Tibial artery (tissue), 4 donors: ENCODE measurements at regions not wholly inside any gene's neighbourhood (a gene's known extent, or its start where the extent isn't known, plus 50 kb on each side); places are given as distances from the start of the nearest gene placed in this dataset.
A peak's percentile ranks its signal among the peaks of the same experiment; 100 is the strongest.

ENCODE experiments used
- DNase-seq, 2 donors: peaks; one replicate each; pipeline ENCODE4 v3.0.0-alpha.2; 2019
- H3K27ac ChIP-seq, 2 donors: fragments of 200-600 bp; sonication (generic) in 1 of 2; 1 replicate in 1 of 2; 2 replicates in 1 of 2; pipeline ENCODE4 v1.5.1; 2018 to 2019; ENCODE audit warnings: mild to moderate bottlenecking in 1 of 2
- H3K27me3 ChIP-seq, 2 donors: fragments of 200-600 bp; sonication (generic) in 1 of 2; one replicate each; pipeline versions ENCODE4 v1.5.1 to v1.6.0; 2016 to 2019
- H3K36me3 ChIP-seq, 3 donors: fragments of 200-600 bp; sonication (generic) in 2 of 3; one replicate each; pipeline ENCODE4 v1.5.1; 2016 to 2019; ENCODE audit warnings: mild to moderate bottlenecking in 2 of 3
- H3K4me1 ChIP-seq, 4 donors: fragments of 200-600 bp; sonication (generic) in 2 of 4; 1 replicate in 3 of 4; 2 replicates in 1 of 4; pipeline ENCODE4 v1.5.1; 2016 to 2019
- H3K4me3 ChIP-seq, 2 donors: fragments of 200-600 bp; sonication (generic) in 1 of 2; 1 replicate in 1 of 2; 2 replicates in 1 of 2; pipeline ENCODE4 v1.5.1; 2018 to 2019; ENCODE audit warnings: mild to moderate bottlenecking in 2 of 2
- H3K9me3 ChIP-seq, 3 donors: fragments of 200-600 bp; sonication (generic) in 1 of 3; one replicate each; pipeline ENCODE4 v1.5.1; 2016 to 2019
- intact Hi-C: fragments of 100-400 bp; cut with DNase I; formaldehyde crosslinking; loops from one replicate; pipeline ENCODE4 v1.15.0; 2023; ENCODE audit warnings: low total_unique reads
- TF ChIP-seq, protein P1 (sequence below), 2 experiments: fragments of 200-600 bp in 1 of 2; fragments of 450-650 bp in 1 of 2; IDR thresholded peaks; one replicate each; pipeline ENCODE4 v1.5.1; 2017 to 2019; ENCODE audit warnings: antibody characterized with exemption in 2 of 2, mild to moderate bottlenecking in 1 of 2, moderate library complexity in 1 of 2

DNA sequence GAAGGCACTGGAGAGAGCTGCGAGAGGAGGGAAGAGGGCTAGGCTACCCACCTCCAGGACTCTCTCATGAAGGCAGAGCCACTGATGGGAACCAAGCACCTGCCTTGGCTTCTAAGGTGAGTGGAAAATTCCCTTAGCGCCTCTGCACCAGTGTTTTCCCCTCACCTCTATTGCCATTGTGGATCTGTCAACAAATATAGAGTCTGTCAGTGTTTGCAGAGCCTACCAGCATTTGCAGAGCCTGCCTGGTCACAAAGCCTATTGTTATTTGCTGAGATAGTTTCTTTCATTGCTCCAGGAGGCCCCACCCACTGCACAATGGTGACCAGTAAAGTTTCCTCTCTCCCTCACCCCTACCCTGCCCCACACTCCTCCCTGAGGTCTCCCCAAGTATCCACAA lies 141.9 kb downstream of the MRPL14 start:
- no peaks in the 10 kb centered on the region for H3K36me3 ChIP-seq
- intact Hi-C loops: no loop called here
- H3K4me1 ChIP-seq: peaks cover 0 to 9% (median 8%) of the 10 kb centered on the region in 4 donors
- no peak overlapping the region for H3K27ac ChIP-seq
- DNase-seq: peak in 1 of 2 donors; percentile 4
- H3K4me3 ChIP-seq: no peak overlapping the region
- peaks cover 0 to 14% of the 10 kb centered on the region in 2 donors for H3K27me3 ChIP-seq
- H3K9me3 ChIP-seq: no peaks in the 10 kb centered on the region
- TF ChIP-seq, protein P1, sequence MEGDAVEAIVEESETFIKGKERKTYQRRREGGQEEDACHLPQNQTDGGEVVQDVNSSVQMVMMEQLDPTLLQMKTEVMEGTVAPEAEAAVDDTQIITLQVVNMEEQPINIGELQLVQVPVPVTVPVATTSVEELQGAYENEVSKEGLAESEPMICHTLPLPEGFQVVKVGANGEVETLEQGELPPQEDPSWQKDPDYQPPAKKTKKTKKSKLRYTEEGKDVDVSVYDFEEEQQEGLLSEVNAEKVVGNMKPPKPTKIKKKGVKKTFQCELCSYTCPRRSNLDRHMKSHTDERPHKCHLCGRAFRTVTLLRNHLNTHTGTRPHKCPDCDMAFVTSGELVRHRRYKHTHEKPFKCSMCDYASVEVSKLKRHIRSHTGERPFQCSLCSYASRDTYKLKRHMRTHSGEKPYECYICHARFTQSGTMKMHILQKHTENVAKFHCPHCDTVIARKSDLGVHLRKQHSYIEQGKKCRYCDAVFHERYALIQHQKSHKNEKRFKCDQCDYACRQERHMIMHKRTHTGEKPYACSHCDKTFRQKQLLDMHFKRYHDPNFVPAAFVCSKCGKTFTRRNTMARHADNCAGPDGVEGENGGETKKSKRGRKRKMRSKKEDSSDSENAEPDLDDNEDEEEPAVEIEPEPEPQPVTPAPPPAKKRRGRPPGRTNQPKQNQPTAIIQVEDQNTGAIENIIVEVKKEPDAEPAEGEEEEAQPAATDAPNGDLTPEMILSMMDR (IDR thresholded peaks at IDR 0.05): no peak

DNA sequence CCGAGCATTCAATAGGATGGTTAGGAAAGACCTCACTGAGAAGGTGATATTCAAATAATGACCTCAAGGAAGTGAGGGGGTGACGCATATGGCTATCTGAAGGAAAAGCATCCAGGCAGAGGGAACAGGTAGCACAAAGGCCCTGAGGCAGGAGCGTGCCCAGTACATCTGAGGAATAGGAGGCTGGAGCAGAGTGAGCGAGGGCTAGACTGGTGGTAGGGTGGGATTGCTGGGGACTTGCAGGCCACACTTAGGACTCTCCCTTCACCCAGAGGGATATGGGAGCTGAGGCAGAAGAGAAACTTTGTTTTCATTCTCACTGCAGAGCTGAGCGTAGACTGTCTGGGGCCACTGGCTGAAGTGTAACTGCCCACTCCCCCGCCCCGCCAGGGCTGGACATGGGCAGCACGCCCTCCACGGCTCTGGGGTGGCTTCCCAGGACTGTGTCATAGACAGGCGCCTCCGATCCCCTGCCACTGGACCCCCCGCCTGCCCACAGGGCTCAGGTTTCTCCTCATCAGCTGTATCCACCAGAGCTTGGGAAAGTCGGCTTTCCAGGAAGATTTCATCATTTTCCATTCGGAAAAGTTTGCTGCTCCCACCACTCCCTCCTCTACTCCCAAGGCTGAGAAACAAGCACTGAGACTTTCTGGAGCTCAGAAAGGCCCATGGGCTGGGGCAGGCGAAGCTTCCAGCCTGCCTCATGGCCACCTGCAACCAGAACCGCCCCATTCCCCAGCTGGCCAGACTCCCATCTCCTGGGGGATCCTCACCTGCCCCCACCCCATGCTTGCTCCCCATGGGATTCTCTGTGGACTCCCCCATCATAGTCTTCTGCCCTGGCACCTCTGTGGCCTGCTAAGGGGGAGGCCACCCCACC lies 142.6 kb downstream of the MRPL14 start:
- intact Hi-C loops: no loop called here
- H3K36me3 ChIP-seq: no peaks in the 10 kb centered on the region
- H3K27ac ChIP-seq: no peak overlapping the region
- no peaks in the 10 kb centered on the region for H3K9me3 ChIP-seq
- TF ChIP-seq, protein P1 (IDR thresholded peaks at IDR 0.05): no peak
- H3K4me3 ChIP-seq: no peak overlapping the region
- DNase-seq: peak; percentile 36 to 65
- peaks cover 0 to 14% of the 10 kb centered on the region in 2 donors for H3K27me3 ChIP-seq
- H3K4me1 ChIP-seq: peaks cover 0 to 3% (median 1%) of the 10 kb centered on the region in 4 donors

DNA sequence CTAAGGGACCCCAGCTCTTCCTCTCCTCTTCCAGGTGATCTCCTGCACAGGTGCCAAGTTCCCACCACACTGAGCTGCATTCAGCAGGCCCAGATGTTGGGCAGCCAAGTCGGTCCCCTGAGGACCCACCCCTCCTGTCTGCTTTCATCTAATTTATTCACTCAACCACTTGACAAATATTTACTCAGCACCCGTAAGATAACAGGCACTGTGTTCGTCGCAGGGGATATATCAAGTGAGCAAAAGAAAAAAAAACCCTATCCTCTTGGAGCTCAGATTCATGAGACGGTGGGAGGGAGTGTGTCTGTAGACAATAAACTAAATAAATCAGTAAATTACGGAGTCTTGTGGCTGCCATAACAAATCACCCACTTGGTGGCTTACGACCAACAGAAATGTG lies 143.6 kb downstream of the MRPL14 start:
- H3K4me3 ChIP-seq: no peak overlapping the region
- peaks cover 0 to 14% of the 10 kb centered on the region in 2 donors for H3K27me3 ChIP-seq
- no peak overlapping the region for H3K27ac ChIP-seq
- intact Hi-C loops: no loop called here
- H3K4me1 ChIP-seq: no peaks in the 10 kb centered on the region
- no peaks in the 10 kb centered on the region for H3K36me3 ChIP-seq
- TF ChIP-seq, protein P1 (IDR thresholded peaks at IDR 0.05): no peak
- DNase-seq: peak in 1 of 2 donors; percentile 2
- H3K9me3 ChIP-seq: no peaks in the 10 kb centered on the region

DNA sequence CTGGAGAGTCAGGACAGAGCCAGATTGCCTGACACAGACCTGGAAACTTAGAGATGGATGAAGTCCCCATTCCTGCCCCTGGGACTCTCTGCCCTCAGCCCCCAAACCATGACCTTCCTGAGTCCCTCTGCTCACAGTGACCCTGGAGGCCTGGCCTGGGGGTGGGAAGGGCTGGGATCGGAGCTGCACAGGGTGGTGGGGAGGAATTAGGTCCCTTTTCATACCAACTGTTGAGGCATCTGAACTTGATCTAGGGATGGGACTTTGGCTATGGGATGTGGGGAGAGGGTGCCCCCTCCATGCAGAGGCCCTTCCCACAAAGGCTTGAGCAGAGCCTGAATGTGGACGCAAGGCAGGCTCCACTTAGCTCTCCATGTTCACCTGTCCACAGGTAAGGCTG lies 144.1 kb downstream of the MRPL14 start:
- no peaks in the 10 kb centered on the region for H3K9me3 ChIP-seq
- H3K27me3 ChIP-seq: peaks cover 0 to 14% of the 10 kb centered on the region in 2 donors
- peak; percentile 1 to 47 for DNase-seq
- no peaks in the 10 kb centered on the region for H3K4me1 ChIP-seq
- H3K4me3 ChIP-seq: no peak overlapping the region
- intact Hi-C loops: no loop called here
- H3K27ac ChIP-seq: no peak overlapping the region
- TF ChIP-seq, protein P1 (IDR thresholded peaks at IDR 0.05): no peak
- H3K36me3 ChIP-seq: no peaks in the 10 kb centered on the region

DNA sequence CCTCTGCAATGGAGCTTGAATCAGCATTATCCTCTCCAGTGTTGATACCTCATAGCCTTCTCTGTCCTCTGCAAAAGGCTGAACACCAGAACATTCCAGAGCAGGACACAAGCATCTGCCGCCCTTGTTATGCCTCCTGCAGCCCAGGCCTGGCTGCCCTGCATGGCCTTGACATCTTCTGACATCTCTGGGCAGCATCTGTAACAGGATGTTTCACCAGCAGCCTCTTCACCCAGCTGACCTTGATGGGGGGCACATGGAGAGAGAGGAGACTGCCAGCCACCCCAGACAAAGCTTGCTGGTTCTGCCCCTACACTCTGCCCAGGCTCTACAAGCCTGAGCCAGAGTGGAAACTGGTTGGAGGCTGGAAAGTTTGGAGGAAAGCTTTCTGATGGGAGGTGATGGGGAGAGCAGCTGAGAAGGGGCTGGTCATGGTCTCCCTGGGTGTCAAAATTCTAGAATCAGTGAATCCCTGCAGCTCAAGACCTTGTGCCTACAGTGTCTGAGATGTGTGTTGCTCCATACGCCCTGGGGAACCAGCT lies 145.1 kb downstream of the MRPL14 start:
- intact Hi-C loops: no loop called here
- TF ChIP-seq, protein P1 (IDR thresholded peaks at IDR 0.05): no peak
- no peaks in the 10 kb centered on the region for H3K9me3 ChIP-seq
- H3K27ac ChIP-seq: no peak overlapping the region
- H3K27me3 ChIP-seq: peaks cover 0 to 14% of the 10 kb centered on the region in 2 donors
- H3K4me1 ChIP-seq: no peaks in the 10 kb centered on the region
- no peak overlapping the region for H3K4me3 ChIP-seq
- DNase-seq: peak in 1 of 2 donors; percentile 3
- H3K36me3 ChIP-seq: no peaks in the 10 kb centered on the region
